ENCODE measurements at regions not wholly inside any gene's neighbourhood (a gene's known extent, or its start where the extent isn't known, plus 50 kb on each side); places are given as distances from the start of the nearest gene placed in this dataset.

DNA sequence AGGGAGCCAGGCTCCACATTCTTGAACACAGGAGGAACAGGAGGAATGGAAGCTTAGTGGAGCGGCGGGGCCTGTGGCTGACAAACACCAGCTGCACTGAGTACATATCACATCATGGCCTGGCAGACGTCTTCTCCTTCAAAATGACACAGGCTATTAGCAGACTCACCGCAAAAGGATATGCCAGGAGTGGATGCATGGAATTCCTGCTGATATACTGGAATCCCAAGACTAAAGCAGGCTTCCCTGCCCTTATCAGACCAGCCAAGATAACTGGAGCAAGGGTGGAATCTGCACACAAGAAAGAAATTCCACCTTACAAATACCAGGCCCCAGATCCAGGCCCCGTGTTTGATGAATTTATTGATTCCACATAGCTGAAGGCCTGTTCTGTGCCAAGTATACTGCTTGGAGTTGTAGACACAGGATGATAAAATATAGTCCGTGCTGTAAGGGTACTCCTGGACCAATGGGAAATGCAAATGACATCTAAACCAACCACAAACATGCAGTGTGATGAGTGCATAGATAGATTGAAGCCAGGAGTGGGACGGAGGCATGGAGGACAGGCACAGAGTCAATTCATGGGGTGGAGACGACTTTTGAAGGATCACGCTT is 480.5 kb upstream of the ZMIZ1 start:
- WGBS = 76% methylated on average over 9 of the region's 9 CpGs
- H3K36me3 ChIP-seq (ENCODE audit: insufficient read depth, low read length) = no peaks in the 10 kb centered on the region
- no peak overlapping the region for H3K4me3 ChIP-seq (ENCODE audit: low read length)
- H3K9ac ChIP-seq (ENCODE audit: low read depth, low read length) = no peak overlapping the region
- H3K9me3 ChIP-seq (ENCODE audit: insufficient read depth, low read depth, low read length) = no peaks in the 10 kb centered on the region
- peaks cover 5% of the 10 kb centered on the region; the same call in 1 of the 2 replicates for H3K4me1 ChIP-seq (ENCODE audit: insufficient read depth, low read length)
- H3K27ac ChIP-seq (ENCODE audit: low read depth, low read length) = no peak overlapping the region
- H3K27me3 ChIP-seq (ENCODE audit: insufficient read depth, low read length) = no peaks in the 10 kb centered on the region

DNA sequence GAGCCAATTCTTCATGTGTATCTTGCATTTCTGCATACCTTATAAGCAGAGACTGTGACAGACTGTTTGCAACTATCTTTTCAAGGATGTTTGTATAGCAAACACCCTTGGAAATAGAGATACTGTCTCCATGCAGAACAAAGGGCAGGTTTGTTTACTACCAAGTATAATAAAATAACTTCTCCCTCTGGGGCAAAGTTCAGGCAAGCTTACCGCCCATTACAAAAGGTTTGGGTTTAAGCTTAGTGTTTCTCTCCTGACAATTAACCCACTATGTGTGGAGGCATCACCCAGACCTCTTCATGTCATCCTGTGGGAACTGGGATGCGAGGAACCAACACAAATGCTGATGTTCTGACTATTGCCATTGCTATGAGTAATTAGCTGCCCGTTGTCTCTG is 479.1 kb upstream of the ZMIZ1 start:
- Histone ChIP-seq H3K4me3 (ENCODE audit: low read length) (no peak overlapping the region), H3K36me3 (ENCODE audit: insufficient read depth, low read length) (no peaks in the 10 kb centered on the region), H3K9ac (ENCODE audit: low read depth, low read length) (no peak overlapping the region), H3K4me1 (ENCODE audit: insufficient read depth, low read length) (peaks cover 2% of the 10 kb centered on the region; the same call in 1 of the 2 replicates), H3K27me3 (ENCODE audit: insufficient read depth, low read length) (no peaks in the 10 kb centered on the region), H3K27ac (ENCODE audit: low read depth, low read length) (no peak overlapping the region), H3K9me3 (ENCODE audit: insufficient read depth, low read depth, low read length) (no peaks in the 10 kb centered on the region)
- WGBS = 82% methylated on average over 3 of the region's 3 CpGs

DNA sequence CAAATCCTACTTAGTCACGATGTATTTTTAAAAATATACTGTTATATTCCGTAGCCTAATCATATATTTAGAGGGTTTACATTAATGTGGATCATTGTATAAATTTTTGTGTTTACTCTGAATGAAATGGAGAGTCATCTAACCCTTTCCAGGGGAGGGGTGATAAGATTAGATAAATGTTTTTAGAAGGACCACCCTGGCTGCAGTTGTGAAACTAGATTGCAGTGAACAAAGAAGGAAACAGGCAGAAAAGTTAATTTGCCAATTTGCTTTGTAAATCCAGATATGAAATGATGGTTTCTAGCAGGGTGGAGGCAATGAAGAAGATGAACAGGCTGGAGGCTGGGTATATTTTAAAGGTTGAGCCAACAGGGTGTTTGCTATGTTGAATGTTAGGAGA is 477.7 kb upstream of the ZMIZ1 start:
- no CpG with 5 or more reads among the region's 2 CpGs for WGBS
- Histone ChIP-seq H3K9ac (ENCODE audit: low read depth, low read length) (no peak overlapping the region), H3K9me3 (ENCODE audit: insufficient read depth, low read depth, low read length) (no peaks in the 10 kb centered on the region), H3K4me1 (ENCODE audit: insufficient read depth, low read length) (no peaks in the 10 kb centered on the region), H3K4me3 (ENCODE audit: low read length) (no peak overlapping the region), H3K36me3 (ENCODE audit: insufficient read depth, low read length) (no peaks in the 10 kb centered on the region), H3K27ac (ENCODE audit: low read depth, low read length) (no peak overlapping the region), H3K27me3 (ENCODE audit: insufficient read depth, low read length) (no peaks in the 10 kb centered on the region)

DNA sequence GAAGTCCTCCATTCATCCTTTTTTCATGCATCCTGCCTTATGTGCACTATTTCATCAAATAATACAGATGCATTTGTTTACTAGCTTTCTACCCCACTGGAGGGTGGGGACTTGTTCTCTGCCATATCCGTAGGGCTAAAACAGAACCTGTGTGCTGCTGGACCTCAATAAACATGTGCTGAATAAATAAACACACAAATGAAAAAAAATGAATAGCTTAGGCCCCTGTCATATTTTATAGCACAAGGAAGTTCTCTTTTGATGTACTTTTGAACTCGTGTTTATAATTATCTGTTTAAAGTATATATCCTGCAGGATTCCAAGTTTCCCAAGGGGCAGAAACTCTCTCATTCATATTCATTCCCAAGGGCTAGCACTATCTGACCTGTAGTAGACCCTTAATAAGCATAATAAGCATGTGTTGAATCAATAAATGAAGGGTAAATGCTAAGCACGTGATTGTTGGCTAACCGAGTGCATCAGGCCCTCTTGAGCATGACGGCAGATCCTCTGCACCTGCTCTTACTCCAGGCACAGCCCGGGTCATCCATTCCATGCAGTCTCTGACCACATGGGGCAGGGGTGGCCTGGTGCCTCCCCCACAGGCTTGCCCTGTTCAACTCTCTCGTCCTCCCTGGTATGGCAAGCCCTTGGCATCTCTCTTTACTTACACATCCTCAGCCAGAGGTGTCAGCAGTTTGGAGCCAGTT is 474.1 kb upstream of the ZMIZ1 start:
- no peaks in the 10 kb centered on the region for H3K9me3 ChIP-seq (ENCODE audit: insufficient read depth, low read depth, low read length)
- no peak overlapping the region for H3K9ac ChIP-seq (ENCODE audit: low read depth, low read length)
- no peaks in the 10 kb centered on the region for H3K27me3 ChIP-seq (ENCODE audit: insufficient read depth, low read length)
- no peaks in the 10 kb centered on the region for H3K4me1 ChIP-seq (ENCODE audit: insufficient read depth, low read length)
- no peak overlapping the region for H3K4me3 ChIP-seq (ENCODE audit: low read length)
- WGBS = 80% methylated on average over 6 of the region's 7 CpGs
- no peaks in the 10 kb centered on the region for H3K36me3 ChIP-seq (ENCODE audit: insufficient read depth, low read length)
- H3K27ac ChIP-seq (ENCODE audit: low read depth, low read length) = no peak overlapping the region

DNA sequence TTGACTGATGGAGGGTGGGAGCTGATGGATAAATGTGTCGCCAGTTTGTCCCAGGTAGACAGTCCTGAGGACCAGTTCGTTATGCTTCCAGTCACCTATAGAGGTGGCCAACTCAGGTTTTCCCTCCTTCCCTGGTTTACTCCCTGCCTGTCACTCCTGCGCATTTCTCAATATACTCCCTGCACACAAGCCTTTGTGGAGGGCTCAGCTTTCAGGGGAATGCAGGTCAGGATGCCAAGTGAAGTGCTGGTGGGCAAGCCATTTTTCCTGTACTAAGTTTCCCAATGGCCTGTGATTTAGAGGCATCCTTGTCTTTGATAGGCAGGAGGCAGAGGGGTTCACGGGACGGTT is 473.5 kb upstream of the ZMIZ1 start:
- no peak overlapping the region for H3K27ac ChIP-seq (ENCODE audit: low read depth, low read length)
- H3K27me3 ChIP-seq (ENCODE audit: insufficient read depth, low read length) = no peaks in the 10 kb centered on the region
- 64% methylated on average over 5 of the region's 5 CpGs for WGBS
- H3K36me3 ChIP-seq (ENCODE audit: insufficient read depth, low read length) = no peaks in the 10 kb centered on the region
- no peaks in the 10 kb centered on the region for H3K4me1 ChIP-seq (ENCODE audit: insufficient read depth, low read length)
- H3K4me3 ChIP-seq (ENCODE audit: low read length) = no peak overlapping the region
- no peak overlapping the region for H3K9ac ChIP-seq (ENCODE audit: low read depth, low read length)
- H3K9me3 ChIP-seq (ENCODE audit: insufficient read depth, low read depth, low read length) = no peaks in the 10 kb centered on the region

DNA sequence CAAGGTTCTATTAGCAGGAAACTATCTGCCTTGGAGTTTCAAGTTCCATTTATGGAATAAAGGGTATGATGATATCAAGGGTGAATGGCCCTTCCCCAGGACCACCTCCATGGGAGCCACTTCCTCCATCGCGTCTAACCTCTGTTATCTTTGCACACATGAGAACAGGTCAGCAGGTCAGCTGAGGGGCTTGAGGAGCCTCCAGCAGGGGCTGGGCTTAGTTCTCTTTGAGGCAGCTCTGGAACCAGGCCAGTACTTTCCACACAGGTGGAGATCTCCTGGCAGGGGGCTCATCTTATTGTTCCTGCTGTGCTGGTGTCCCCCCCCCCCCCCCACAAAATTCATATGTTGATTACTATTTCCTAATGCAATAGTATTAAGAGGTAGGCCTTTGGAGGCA is 472.2 kb upstream of the ZMIZ1 start:
- H3K4me3 ChIP-seq (ENCODE audit: low read length) = no peak overlapping the region
- H3K27me3 ChIP-seq (ENCODE audit: insufficient read depth, low read length) = no peaks in the 10 kb centered on the region
- no peaks in the 10 kb centered on the region for H3K36me3 ChIP-seq (ENCODE audit: insufficient read depth, low read length)
- WGBS = 68% methylated on average over 2 of the region's 2 CpGs
- H3K9ac ChIP-seq (ENCODE audit: low read depth, low read length) = no peak overlapping the region
- no peaks in the 10 kb centered on the region for H3K9me3 ChIP-seq (ENCODE audit: insufficient read depth, low read depth, low read length)
- no peaks in the 10 kb centered on the region for H3K4me1 ChIP-seq (ENCODE audit: insufficient read depth, low read length)
- no peak overlapping the region for H3K27ac ChIP-seq (ENCODE audit: low read depth, low read length)

DNA sequence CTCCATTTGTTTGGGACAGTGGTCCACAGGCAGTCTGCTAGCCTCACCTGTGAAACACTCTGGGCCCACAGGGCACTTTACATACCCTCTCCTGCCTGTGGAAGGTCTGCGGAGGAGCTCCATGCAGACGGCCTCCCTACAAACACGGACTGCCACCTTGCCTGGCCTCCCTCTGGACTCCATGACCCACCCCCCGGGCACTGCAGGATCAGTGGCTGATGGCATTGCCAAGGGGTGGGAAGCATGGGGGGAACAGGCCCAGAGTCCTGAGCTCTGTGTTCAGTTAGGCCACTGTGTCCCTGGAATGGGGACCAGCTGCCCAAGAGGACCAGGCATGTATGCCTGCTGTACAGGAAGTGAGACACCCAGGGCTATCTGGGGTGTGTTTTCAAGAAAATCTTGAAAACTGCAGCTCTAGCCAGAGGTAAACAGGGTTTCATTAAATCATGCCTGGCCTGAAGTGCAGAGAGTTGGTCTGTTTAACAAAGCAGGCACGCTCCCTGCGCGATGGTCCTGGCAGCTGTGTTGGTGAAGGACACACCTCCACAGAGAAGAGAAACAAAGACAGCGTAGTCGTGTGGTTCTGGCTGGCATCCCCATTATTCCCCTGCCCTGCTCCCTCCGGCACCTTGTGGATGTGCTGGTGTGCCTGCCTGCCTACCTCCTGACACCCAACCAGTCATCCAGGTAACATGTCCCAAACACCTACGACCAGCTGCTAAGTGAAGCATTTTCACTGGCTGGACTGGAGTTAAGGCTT is 470.8 kb upstream of the ZMIZ1 start:
- Histone ChIP-seq H3K4me1 (ENCODE audit: insufficient read depth, low read length) (no peaks in the 10 kb centered on the region), H3K9me3 (ENCODE audit: insufficient read depth, low read depth, low read length) (no peaks in the 10 kb centered on the region), H3K36me3 (ENCODE audit: insufficient read depth, low read length) (no peaks in the 10 kb centered on the region), H3K27ac (ENCODE audit: low read depth, low read length) (no peak overlapping the region), H3K27me3 (ENCODE audit: insufficient read depth, low read length) (no peaks in the 10 kb centered on the region), H3K9ac (ENCODE audit: low read depth, low read length) (no peak overlapping the region), H3K4me3 (ENCODE audit: low read length) (no peak overlapping the region)
- 94% methylated on average over 11 of the region's 11 CpGs for whole genome bisulfite sequencing

DNA sequence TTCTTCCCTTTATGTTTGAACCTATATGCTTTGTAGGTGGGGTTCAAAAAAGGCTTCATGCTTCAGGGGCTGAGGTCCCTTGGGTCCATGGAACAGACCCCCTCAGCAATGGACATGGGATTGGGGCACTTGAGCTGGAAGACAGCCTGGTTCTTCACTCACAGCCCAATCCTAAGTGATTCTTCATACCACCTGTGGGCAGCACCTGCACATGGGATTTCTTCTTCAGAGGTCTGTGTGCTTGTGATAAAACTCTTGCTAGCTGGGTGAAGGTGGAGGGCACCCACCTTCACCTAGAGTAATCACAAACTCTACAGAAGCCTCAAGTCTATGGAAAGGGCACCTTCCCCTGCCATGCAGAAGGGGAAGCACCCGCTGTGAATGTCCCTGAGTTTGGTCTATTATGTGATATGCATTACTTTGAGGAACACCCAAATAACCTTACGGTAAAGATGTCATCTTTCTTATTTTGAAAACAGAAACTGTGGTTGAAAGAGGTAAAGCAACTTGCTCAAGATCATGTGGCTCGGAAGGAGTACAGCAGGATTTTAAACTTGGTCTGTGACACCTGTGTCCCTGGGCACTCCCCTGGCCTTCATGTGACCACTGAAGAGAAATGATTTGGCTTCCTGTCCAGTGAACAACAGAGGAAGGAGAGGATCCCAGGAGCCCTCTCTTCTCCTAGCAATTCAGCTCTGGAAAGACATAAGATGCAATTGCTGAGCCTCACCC is 469.5 kb upstream of the ZMIZ1 start:
- Histone ChIP-seq H3K27me3 (ENCODE audit: insufficient read depth, low read length) (no peaks in the 10 kb centered on the region), H3K4me1 (ENCODE audit: insufficient read depth, low read length) (no peaks in the 10 kb centered on the region)
- 97% methylated on average over 3 of the region's 3 CpGs for WGBS

DNA sequence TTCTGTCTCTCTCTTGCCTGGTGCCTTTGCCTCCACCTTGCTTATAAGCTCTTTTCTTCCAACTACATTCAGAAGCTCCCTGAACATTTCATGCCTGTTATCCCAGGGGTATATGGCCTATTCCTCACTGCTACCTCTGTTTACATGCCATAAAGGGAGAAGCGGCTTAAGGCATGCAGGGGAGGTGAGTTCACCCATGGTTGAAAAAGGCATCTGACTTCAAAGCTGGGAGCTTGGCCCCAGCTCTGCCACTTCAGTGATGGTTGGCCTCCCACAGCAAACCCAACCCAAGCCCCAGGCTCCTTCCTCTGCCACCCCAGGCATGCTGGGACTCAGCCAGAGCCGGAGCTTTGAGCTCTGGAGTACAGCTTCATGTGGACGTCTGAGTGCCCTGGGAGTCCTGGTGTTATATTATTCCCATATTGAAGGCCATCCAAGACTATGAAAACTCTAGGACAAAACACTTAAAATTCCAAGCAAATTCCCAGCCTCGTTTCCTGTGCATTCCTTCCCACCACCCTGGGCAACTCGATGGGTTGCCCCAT is 468.6 kb upstream of the ZMIZ1 start:
- 89% methylated on average over 5 of the region's 5 CpGs for WGBS
- H3K9me3 ChIP-seq (ENCODE audit: insufficient read depth, low read depth, low read length) = no peaks in the 10 kb centered on the region
- H3K36me3 ChIP-seq (ENCODE audit: insufficient read depth, low read length) = no peaks in the 10 kb centered on the region
- no peak overlapping the region for H3K9ac ChIP-seq (ENCODE audit: low read depth, low read length)
- H3K27me3 ChIP-seq (ENCODE audit: insufficient read depth, low read length) = no peaks in the 10 kb centered on the region
- H3K4me1 ChIP-seq (ENCODE audit: insufficient read depth, low read length) = no peaks in the 10 kb centered on the region
- H3K4me3 ChIP-seq (ENCODE audit: low read length) = no peak overlapping the region
- H3K27ac ChIP-seq (ENCODE audit: low read depth, low read length) = no peak overlapping the region

More for the DNA sequence above, 469.5 kb upstream of the ZMIZ1 start:
- H3K36me3 ChIP-seq (ENCODE audit: insufficient read depth, low read length) = no peaks in the 10 kb centered on the region
- no peak overlapping the region for H3K9ac ChIP-seq (ENCODE audit: low read depth, low read length)
- H3K4me3 ChIP-seq (ENCODE audit: low read length) = no peak overlapping the region
- H3K9me3 ChIP-seq (ENCODE audit: insufficient read depth, low read depth, low read length) = no peaks in the 10 kb centered on the region
- no peak overlapping the region for H3K27ac ChIP-seq (ENCODE audit: low read depth, low read length)

DNA sequence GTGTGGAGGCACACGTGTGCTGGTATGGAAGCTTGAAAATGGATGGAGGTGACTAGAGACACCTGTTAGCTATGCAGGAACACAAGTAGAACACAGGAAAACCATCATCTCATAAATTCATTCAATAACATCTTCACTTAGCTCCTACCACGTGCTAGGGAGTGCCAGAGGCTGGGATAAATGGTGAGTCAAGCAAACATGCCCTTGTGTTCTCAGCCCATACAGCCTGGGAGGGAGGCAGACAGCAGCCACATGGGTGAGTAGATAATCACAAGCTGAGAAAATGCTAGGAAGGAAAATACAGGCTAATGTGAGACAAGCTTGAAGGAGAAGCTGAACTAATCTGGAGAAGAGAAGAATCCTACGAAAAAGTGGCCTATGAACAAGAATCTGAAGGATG is 468.0 kb upstream of the ZMIZ1 start:
- no peak overlapping the region for H3K4me3 ChIP-seq (ENCODE audit: low read length)
- no peaks in the 10 kb centered on the region for H3K36me3 ChIP-seq (ENCODE audit: insufficient read depth, low read length)
- WGBS = 87% methylated on average over 3 of the region's 3 CpGs
- no peaks in the 10 kb centered on the region for H3K9me3 ChIP-seq (ENCODE audit: insufficient read depth, low read depth, low read length)
- no peak overlapping the region for H3K27ac ChIP-seq (ENCODE audit: low read depth, low read length)
- H3K4me1 ChIP-seq (ENCODE audit: insufficient read depth, low read length) = no peaks in the 10 kb centered on the region
- no peaks in the 10 kb centered on the region for H3K27me3 ChIP-seq (ENCODE audit: insufficient read depth, low read length)
- H3K9ac ChIP-seq (ENCODE audit: low read depth, low read length) = no peak overlapping the region

Data from HUES64 (cell line).